Lower leg skin (tissue), 3 donors: ENCODE measurements at regions not wholly inside any gene's neighbourhood (a gene's known extent, or its start where the extent isn't known, plus 50 kb on each side); places are given as distances from the start of the nearest gene placed in this dataset.

ENCODE experiments used
- POLR2A ChIP-seq, 2 donors: fragments of 450-650 bp; IDR thresholded peaks; one replicate each; pipeline ENCODE4 v1.6.1; 2016 to 2017; ENCODE audit warnings: antibody characterized with exemption in 2 of 2, mild to moderate bottlenecking in 1 of 2, moderate library complexity in 1 of 2
- TF ChIP-seq, protein P1 (sequence below), 3 donors: fragments of 450-650 bp; IDR thresholded peaks; one replicate each; pipeline ENCODE4 v1.5.1; 2016; ENCODE audit warnings: antibody characterized with exemption in 3 of 3, mild to moderate bottlenecking in 3 of 3, moderate library complexity in 2 of 3

DNA sequence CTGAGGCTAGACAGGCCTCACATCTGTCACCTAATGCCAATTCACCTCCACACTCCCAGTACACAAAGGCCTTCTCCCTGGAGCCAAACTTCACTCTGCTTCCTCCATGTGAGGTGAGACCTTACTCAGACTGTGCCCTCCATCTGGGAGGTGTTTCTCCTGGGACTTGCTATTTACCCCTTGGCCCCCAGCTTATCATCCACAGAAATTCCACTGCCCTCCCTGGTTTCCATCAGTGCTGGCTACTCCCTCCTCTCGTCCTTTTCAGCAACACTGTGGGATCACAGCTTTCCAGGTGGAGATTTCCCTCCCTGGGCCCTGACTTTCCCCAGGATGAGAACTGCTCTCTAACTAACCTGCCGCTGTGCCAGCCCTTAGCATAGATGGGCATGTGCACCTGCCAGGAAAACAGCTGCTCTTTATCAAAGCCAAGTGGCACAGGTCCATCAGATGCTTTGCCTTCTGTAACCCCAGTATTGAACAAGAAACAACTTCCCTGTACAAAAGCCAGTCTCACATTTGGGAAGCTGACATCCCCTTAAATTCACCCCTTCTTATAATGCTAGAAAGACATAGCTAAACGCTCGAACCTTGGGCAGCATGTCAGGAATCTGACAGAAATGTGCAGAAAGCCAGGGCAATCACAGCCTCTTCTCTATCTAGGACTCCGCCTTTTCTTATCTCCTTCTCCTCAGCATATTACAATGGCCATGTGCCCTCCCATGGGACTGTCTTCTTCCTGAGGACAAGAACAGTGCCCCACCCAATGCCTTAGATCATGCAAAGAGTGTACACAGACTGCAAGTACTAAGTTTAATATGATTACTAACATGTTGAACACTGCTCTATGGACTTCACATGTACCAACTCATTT lies 535.5 kb upstream of the ID2 start:
- TF ChIP-seq POLR2A (IDR thresholded peaks at IDR 0.05) = no peak
- TF ChIP-seq, protein P1, sequence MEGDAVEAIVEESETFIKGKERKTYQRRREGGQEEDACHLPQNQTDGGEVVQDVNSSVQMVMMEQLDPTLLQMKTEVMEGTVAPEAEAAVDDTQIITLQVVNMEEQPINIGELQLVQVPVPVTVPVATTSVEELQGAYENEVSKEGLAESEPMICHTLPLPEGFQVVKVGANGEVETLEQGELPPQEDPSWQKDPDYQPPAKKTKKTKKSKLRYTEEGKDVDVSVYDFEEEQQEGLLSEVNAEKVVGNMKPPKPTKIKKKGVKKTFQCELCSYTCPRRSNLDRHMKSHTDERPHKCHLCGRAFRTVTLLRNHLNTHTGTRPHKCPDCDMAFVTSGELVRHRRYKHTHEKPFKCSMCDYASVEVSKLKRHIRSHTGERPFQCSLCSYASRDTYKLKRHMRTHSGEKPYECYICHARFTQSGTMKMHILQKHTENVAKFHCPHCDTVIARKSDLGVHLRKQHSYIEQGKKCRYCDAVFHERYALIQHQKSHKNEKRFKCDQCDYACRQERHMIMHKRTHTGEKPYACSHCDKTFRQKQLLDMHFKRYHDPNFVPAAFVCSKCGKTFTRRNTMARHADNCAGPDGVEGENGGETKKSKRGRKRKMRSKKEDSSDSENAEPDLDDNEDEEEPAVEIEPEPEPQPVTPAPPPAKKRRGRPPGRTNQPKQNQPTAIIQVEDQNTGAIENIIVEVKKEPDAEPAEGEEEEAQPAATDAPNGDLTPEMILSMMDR (IDR thresholded peaks at IDR 0.05) = no peak
